ENCODE measurements at regions not wholly inside any gene's neighbourhood (a gene's known extent, or its start where the extent isn't known, plus 50 kb on each side); places are given as distances from the start of the nearest gene placed in this dataset.

GRCh38 chr11:37502202-37502601 is 904.2 kb upstream of the RAG2 start:
- TF ChIP-seq CTCF (IDR thresholded peaks at IDR 0.05) (no peak), SIN3A (IDR thresholded peaks at IDR 0.05; ENCODE audit: borderline replicate concordance, insufficient read depth, low read depth, low read length) (no peak), REST (IDR thresholded peaks at IDR 0.05; ENCODE audit: insufficient read depth in 1 of 2, low read depth in 2 of 2, low read length in 1 of 2) (no peak)

Data from Panc1 (cell line).